HG03139 (cell line): ENCODE measurements at regions not wholly inside any gene's neighbourhood (a gene's known extent, or its start where the extent isn't known, plus 50 kb on each side); places are given as distances from the start of the nearest gene placed in this dataset.

Experiments
- ATAC-seq: cut with Tn5 transposase; IDR thresholded peaks from one replicate; pipeline ENCODE4 v1.9.1; 2021; ENCODE audit not compliant: unreplicated experiment

DNA sequence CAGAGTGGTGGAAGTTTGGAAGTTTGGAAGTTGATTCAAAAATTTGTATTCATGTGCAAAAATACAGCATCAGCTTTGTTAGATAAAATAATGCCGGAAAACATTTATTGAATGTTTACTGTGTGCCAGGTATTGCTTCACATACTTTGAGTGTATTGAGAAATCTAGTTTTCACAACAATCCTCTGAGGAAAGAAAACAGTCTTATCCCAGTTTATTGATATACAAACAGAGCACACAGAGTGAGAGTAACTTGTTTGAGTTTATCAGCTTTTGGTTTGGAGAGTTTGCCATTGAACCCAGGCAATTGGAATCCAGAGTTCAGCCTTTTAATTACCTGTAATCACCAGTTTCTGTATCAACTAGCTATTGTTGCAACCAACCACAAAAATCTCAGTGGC lies 127.2 kb upstream of the RPS6KA3 start:
- no peak for ATAC-seq

DNA sequence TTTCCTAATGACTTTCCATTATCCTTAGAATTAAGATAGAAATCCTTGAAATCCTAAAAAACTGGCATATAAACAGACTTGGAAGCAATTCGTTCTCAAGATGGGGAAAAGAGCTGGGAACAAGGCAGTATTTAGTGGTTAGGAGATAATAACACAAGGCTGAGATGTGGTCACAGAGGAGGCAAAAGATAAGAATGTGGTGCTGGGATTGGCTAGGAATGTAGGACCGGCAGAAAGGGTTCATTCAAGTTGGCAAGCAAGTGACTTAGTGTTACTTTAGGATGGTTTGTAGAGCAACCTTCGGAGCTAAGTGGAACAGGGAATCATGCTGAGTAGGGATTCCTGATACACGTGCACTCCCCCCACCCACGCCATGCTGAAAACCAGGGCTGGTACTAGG lies 121.9 kb upstream of the RPS6KA3 start:
- ATAC-seq, result no peak

DNA sequence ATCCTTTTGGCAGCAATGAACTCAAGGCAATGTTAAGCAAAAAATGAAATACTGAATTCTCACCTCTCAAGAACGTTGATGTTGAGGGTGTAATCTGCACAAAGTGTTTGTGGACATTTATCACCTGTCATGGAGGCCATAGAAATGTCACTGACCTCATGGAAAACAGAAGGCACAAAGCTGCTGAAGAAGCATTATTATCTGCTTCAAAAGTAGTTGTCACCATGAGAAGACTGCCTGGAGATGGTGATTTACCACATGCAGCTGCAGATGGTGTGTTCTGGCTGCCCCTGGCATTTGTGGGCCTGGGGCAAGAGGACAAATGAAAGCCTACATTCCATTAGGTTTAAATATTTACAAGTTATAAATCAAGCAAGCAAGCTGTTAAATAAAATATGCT lies 116.8 kb upstream of the RPS6KA3 start:
- ATAC-seq, result no peak

DNA sequence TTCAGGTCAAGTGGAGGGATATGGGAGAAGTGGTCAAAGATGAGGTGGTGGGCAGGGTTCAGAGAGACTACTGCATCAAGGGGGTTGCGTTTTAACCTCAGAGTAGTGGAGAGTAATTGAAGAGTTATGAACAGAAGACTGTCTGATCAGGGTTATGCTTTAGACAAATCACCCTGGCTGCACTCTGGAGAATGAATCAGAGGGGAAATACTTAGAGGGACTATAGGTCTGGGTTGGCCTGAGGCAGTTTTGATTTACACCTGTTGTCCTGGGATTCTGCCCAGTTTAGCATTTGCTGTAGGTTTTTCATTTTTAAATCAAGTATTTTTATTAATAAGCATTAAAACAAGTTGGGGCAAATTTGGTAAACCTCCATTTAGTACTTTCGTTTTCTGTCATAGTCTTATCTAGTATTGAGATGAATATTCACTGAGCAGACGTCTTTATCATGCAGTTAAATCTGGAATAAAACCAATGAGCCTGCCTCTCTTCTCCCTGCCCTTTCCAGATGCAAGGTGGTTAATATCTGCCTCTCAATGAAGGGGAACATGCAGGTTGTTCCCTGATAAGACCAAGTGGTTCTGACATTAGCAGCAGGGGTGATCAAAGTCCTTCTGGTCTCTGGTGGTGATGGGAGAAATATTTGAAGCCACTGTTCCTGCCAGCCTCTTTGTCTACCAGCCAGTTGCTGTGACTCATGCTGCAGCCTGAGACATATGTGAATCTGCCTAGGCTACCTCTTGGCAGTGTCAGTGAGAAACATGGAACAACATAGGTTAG lies 116.0 kb upstream of the RPS6KA3 start:
- no peak for ATAC-seq

DNA sequence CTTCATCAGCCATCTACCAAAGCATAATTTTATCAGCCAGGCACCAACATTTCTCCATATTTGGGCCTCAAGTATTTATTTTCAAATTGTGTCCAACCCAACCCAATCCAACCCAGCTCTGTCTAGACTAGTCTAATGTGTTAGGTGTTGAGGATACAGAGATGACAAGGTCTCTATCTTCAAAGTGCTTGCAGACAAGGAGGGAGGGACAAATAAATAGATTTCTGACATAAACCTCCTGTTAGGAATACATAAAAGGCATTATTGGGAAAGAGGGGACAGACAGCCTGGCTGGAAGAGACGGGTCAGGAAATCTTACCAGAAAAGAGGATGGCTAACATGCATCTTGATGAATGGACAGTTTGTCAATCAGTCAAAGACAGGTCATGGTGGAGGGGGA lies 115.4 kb upstream of the RPS6KA3 start:
- no peak for ATAC-seq

DNA sequence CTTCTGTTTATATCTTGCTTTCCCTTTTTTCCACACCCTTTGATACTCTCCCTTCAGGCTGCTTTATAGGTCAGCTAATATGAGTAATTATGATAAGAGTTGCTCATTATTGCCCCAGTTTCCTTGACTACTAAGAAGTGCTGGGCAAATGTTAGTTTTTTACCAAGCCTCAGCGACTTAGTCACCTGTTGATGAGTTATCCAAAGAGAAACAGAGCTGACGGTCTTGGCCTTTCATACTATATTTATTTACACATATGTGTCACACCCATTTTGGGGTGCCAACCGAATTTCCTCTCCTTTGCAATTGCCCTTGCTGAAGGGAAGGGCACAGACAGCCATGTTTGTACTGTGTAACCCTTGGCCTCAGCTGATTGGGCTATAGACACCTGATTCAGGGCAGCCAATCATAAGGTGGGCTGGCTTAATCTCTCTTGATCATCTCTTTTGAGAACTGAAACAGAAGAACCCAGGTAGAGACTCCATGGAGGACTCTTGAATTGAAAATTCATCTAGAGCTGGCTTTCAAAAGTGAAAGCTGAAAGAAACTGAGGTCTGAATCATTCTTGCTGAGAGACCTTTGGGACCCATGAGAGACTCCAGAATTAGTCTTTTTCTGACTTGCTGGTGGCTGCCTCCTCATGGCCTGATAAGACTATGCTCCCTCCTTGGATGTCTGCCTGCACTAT lies 111.7 kb upstream of the RPS6KA3 start:
- ATAC-seq, result no peak

DNA sequence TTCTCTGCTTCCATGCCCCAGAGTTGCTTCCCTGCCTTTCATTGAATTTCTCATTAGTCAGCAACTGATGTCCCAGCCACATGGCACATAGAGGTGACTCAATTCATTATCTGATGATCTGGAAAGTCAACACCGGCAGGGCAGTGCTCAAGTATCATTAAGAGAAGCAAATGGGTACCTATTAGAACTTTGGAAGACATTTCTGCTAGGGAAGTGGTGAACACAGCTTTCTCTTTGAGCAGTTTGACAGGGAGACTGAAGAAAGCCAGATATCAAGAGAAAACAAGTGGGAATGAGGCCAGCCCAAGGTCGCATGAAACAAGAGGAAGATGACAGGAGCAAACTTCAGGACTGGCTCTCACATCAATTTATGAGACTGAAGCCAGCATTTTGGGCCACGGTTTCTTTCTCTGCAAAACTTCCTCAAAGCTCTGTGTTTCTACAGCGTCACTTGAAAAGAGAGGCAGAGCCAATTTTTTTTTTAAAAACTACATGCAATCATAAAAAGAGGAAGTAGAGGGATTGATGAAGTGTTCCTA lies 108.3 kb upstream of the RPS6KA3 start:
- ATAC-seq, result no peak

DNA sequence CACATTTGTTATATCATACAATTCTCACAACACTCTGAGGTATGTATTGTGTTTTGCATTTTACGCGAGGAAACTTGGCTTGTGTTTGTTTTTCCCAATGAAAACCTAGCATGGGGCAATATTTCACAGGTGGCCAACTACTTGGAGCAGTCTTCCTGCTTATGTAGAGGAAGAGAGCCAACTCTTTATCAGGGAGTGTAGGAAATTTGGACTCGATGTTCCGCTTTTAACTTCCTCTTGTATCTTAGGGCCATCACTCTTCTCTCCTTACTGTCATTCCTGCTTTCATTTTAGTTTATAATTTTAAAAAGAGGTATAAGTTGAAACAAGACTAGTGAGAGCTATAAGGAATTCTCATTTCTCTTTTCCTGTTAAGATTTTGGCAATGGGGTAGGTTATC lies 107.7 kb upstream of the RPS6KA3 start:
- ATAC-seq, result no peak

DNA sequence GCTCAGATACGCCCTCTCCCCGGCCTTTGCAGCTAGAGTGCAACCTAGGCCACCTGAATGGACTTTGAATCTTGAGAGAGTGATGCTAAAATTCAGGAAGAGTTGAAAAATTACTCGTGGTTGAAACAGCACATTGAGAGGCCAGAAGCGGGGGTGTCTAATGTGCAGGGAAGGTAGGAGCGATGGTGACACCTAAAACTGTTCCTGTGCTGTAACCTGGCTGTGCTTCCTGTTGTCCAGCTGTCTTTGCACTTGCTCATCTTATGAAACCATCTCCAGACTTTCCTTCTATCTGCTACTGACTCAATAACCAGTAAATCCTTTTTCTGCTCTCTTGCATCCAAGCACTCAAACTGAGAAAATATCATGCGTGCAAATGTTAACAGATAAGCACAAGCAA lies 106.4 kb upstream of the RPS6KA3 start:
- ATAC-seq, result no peak

DNA sequence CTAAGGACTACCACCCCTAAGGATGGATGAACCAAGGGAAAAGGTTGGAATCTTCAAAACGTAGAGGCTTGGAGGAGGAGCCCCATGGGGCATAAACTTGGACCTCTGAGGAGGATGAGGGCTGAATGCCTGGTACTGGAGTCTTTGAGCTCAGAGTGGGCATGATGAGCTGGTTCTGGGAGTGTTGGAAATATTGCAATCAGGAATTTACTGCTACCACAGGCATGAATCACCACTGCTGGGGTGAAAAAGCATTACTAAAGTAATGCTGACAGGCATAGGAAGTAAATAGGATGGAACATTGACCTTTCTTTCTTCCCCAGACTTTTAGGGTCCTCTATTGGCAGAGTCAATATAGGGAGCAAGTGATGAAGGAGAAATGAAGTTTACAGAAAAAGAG lies 105.8 kb upstream of the RPS6KA3 start:
- ATAC-seq, result no peak

DNA sequence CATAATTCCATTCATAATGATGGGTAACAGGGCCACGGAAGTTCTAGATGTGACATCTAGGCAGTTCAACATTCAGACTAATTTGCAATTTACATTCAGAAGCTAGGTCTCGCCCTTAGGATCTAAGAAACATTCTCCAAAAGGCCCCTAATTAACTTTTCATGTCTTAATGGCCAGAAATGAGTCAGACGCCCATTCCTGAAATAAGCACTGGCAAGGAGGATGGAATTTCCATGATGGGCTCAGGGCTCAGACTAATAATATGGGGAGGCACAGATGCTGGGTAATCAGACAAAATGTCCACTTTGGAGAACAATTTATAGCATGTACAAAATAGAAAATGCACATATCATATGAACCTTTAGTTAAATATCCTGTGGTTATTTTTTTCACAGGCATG lies 102.8 kb upstream of the RPS6KA3 start:
- no peak for ATAC-seq

DNA sequence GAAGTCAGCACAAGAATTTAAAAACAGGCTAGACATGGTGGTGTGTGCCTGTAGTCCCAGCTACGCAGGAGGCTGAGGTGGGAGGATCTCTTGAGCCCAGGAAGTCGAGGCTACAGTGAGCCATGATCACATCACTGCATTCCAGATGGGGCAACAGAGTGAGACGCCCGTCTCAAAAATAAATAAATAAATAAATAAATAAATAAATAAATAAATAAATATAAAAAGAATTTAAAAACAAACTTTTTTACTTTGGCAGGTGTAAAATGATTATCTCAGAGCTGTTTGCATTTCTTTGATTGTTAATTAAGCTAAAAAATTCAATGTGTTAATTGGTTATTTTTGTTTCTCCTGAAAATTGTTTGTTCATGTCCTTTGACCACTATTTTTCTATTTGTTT lies 97.5 kb upstream of the RPS6KA3 start:
- ATAC-seq, result no peak

DNA sequence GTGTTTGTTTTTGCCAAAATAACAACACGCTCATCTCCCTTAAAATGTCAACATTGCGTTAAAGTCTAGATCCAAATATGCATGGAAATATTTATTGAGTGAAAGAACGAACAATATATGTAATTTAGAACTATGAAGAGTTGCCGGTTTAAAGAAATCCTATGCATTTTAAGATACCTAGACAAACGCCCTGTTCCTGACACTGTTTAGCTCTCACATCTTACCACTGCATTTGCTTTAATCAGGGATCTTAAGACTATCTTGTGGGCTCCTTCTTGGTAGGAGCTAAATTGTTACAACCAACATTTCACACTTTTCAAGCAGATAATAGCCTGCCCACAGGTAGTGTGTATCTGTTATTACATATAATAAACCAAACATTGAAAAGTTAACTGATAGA lies 96.6 kb upstream of the RPS6KA3 start:
- ATAC-seq, result no peak

DNA sequence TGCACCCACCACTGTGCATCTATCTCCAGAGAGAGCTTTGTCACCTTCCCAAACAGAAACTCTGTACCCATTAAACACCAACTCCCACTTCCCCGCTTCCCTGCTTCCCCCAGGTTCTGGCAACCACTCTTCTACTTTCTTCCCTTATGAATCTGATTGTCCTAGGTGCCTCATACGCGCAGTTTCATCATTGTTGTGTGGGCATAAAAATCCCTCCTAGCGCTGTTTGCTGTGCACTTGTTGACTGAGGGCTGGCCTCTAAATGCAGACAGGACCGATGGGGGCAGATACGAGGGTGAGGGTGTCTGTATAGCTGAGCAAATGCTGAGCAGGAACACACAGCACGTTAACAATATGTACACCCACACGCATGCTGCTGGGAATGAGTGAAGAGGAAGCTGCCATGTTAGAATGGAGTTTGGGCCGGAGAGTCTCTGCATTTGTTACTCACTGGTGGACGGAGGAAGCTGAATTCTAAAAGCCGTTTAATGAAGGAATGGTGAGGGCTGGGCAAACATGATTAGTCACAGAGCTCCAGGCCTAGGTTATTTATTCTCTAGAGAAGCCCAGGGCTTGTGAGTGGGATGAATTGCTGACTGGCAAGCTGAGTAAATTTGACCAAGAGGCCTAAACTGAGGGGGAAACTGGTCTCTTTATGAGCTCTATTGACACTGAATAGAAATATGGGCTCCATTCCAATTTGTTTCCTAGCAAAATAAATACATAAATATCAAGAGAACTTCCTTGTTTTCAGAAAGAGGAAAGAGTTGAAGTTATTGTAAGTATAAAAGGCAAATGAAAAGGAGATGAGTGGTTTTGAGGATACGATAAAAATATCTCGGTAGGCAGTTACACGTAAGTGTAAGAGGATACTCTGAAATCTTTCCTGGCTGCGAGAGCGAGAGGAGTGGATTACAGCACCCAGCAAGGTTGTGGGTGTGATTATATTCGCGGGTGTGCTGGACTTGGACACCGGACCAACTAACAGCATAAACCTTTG lies 95.9 kb upstream of the RPS6KA3 start:
- no peak for ATAC-seq

DNA sequence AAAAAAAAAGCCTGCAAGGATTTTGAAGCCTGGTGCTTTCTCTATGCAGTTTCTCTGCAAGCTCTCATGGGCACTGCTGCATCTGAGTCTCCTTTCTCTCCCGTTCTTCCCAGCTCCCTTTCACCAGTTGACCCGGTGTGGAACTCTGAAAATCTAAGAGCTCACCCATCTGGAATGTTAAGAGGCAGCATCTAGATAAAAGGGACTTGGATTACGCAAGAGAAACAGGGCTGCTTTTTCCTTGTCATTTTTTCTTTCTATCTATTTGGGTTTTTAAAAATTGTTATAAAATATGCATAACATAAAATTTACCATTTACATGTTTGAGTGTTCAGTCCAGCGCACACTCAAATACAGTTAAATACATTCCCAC lies 95.2 kb upstream of the RPS6KA3 start:
- ATAC-seq, result no peak

DNA sequence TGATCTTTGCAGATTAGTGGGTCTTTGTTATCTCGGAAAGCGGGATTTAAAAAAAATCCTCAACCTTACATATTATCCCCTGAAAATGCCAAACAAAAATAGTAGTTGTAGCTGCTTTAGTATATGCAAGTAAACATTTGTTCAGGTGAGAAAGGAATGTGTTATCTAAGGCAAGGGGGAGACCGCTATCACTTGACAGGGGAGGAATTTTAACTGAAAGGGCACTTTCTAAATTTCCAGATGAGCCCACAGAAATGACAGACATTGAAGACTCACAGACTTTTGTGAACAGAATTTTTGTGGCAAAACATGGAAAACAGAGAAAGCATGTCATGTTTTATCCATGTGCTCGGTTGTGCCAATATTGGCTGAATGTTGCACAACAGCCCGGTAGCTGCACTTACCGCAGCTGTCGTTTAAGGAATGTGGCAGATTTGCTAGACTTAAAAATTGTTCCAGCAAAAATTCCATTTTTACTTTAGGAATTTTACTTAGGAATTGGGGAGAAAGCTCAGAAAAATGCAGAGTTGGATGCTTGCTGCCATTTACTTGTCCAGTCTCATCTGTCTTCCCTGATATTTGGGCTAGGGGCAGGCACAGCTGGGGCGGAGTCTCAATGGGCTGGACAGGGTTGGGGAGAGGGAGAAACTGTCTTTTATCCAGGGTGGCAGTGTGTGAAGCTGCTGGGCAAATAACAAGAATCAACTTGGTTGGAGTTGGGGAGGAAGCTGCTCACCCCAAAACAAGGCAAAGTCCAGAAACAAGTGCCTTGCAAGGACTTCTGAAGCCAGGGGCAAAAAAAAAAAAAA lies 94.6 kb upstream of the RPS6KA3 start:
- no peak for ATAC-seq

DNA sequence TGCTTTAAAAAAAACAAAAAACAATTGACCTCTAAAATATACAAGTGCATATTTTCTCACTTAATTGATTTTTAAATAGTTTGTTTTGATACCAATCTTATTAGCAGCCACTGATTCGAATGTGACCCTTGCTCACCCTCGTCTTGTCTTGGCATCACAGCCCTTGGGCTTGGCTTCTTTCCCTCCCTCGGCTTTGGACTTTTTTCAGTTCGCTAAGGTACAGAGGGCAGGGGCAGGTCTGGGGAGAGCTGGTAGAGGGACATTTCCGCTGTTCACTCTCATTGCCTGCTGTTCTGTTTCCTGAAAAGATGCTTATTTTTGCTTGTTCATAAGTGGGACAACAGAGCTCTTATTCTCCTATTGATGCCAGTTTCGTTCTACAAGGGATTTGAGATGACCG lies 88.5 kb upstream of the RPS6KA3 start:
- no peak for ATAC-seq

DNA sequence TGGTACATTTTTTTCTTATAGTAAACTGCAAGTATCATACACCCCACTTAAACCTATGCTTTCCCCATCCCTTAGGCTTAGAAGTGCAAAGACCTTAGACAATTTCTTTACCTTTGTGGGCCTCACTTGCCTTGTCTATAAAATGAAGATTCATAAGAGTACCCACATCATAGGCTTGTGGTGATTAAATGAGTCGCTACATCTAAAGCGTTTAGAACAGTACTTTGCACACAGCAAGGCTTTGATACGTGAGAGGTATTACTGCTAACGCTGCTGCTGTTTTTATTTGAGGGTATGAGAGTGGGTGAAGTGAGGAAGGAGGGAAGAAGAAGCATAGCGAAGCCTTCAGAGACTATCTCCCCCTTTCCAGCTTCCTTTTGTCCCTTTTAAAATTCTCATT lies 87.8 kb upstream of the RPS6KA3 start:
- no peak for ATAC-seq

DNA sequence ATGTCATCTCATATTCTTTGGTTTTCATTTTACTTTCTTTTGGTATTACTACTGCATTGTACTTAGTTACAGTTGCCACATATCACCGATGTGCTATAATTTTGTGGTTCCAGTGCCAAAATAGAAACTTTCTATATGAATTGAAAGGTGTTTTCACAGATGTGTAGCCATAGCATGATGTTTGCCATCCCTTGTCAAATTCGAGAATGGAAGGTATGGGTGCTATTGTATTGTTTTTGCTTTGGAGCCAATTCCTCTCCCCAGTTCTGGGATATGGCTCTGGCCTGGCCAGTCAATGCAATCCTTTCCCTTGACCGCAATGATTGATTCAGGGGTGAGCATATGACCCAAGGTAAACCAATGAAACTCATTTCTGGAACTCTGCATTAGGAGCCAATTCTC lies 86.2 kb upstream of the RPS6KA3 start:
- no peak for ATAC-seq

DNA sequence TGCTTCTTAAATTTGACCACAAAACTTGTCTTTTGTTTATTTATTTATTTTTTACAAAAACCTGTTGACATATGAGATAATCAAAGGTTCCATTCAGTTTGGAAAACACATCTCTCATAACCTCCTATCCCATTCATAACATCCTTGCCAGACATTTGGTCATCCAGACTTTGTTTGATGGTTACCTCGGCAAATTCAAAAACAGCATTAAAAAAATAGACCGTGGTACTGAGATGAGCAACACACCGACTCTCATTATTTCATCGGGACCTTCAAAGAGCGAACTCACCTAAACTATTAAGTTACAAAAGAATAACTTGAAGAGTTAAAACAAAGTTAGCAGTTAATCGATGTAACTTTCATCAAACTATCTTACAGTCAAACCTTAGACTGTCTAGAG lies 85.8 kb upstream of the RPS6KA3 start:
- ATAC-seq, result no peak

DNA sequence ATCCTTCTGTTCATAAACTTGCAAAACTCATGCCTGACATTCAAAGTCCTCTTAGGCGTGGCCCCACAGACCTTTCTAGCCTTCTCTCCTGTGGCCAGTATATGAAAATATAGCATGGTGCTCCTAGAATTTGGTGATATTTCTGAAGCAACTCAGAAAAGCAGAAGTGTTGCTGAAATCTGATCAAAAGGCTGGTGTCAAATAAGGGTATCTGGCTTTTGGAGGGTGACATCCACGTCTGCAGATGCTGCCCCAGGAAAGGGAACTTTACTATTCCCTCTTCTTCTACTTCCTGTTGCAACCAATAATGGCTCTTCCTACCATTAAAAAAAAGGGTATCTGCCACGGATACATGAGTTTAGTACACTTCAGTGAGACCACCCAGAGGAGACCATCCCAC lies 83.9 kb upstream of the RPS6KA3 start:
- no peak for ATAC-seq
